ENCODE measurements at regions not wholly inside any gene's neighbourhood (a gene's known extent, or its start where the extent isn't known, plus 50 kb on each side); places are given as distances from the start of the nearest gene placed in this dataset.

GRCh38 chr7:13743226-13743625 is 246.2 kb downstream of the ETV1 start:
- no peaks in the 10 kb centered on the region for H3K9me3 ChIP-seq
- H3K4me3 ChIP-seq, result no peak overlapping the region
- no peaks in the 10 kb centered on the region for H3K36me3 ChIP-seq
- 43% methylated on average over 3 of the region's 3 CpGs for WGBS
- peaks cover 3% of the 10 kb centered on the region for H3K4me1 ChIP-seq
- no peaks in the 10 kb centered on the region for H3K27me3 ChIP-seq
- TF ChIP-seq POLR2A (IDR thresholded peaks at IDR 0.05) (no peak), CTCF (IDR thresholded peaks at IDR 0.05) (no peak), POLR2AphosphoS5 (IDR thresholded peaks at IDR 0.05) (no peak), EP300 (IDR thresholded peaks at IDR 0.05) (no peak)
- no peak overlapping the region for H3K27ac ChIP-seq
- DNase-seq (ENCODE audit: low spot score in 2 of 2), result no peak

GRCh38 chr7:13745530-13745929 is 243.9 kb downstream of the ETV1 start:
- no peaks in the 10 kb centered on the region for H3K27me3 ChIP-seq
- no peaks in the 10 kb centered on the region for H3K36me3 ChIP-seq
- H3K27ac ChIP-seq, result no peak overlapping the region
- TF ChIP-seq CTCF (IDR thresholded peaks at IDR 0.05), result no peak
- TF ChIP-seq EP300 (IDR thresholded peaks at IDR 0.05), result no peak
- TF ChIP-seq POLR2AphosphoS5 (IDR thresholded peaks at IDR 0.05), result no peak
- TF ChIP-seq POLR2A (IDR thresholded peaks at IDR 0.05), result no peak
- 98% methylated on average over 1 of the region's 1 CpG for WGBS
- no peak overlapping the region for H3K4me3 ChIP-seq
- peaks cover 3% of the 10 kb centered on the region for H3K4me1 ChIP-seq
- no peak for DNase-seq (ENCODE audit: low spot score in 2 of 2)
- H3K9me3 ChIP-seq, result no peaks in the 10 kb centered on the region

GRCh38 chr7:13748998-13749397 is 240.5 kb downstream of the ETV1 start:
- TF ChIP-seq POLR2A (IDR thresholded peaks at IDR 0.05) (no peak), CTCF (IDR thresholded peaks at IDR 0.05) (no peak), POLR2AphosphoS5 (IDR thresholded peaks at IDR 0.05) (no peak), EP300 (IDR thresholded peaks at IDR 0.05) (no peak)
- 41% methylated on average over 6 of the region's 6 CpGs for WGBS
- H3K4me3 ChIP-seq, result no peak overlapping the region
- H3K36me3 ChIP-seq, result no peaks in the 10 kb centered on the region
- no peaks in the 10 kb centered on the region for H3K9me3 ChIP-seq
- H3K27ac ChIP-seq, result no peak overlapping the region
- no peak for DNase-seq (ENCODE audit: low spot score in 2 of 2)
- H3K4me1 ChIP-seq, result no peaks in the 10 kb centered on the region
- H3K27me3 ChIP-seq, result no peaks in the 10 kb centered on the region

GRCh38 chr7:13749636-13750035 is 239.8 kb downstream of the ETV1 start:
- TF ChIP-seq POLR2A (IDR thresholded peaks at IDR 0.05) (no peak), CTCF (IDR thresholded peaks at IDR 0.05) (no peak), POLR2AphosphoS5 (IDR thresholded peaks at IDR 0.05) (no peak), EP300 (IDR thresholded peaks at IDR 0.05) (no peak)
- Histone ChIP-seq H3K9me3 (no peaks in the 10 kb centered on the region), H3K4me1 (no peaks in the 10 kb centered on the region), H3K27ac (no peak overlapping the region), H3K36me3 (no peaks in the 10 kb centered on the region), H3K27me3 (no peaks in the 10 kb centered on the region), H3K4me3 (no peak overlapping the region)
- DNase-seq (ENCODE audit: low spot score in 2 of 2), result no peak
- 85% methylated on average over 3 of the region's 3 CpGs for WGBS

GRCh38 chr7:13751766-13752165 is 237.7 kb downstream of the ETV1 start:
- H3K4me1 ChIP-seq, result no peaks in the 10 kb centered on the region
- TF ChIP-seq POLR2A (IDR thresholded peaks at IDR 0.05) (no peak), EP300 (IDR thresholded peaks at IDR 0.05) (no peak), POLR2AphosphoS5 (IDR thresholded peaks at IDR 0.05) (no peak), CTCF (IDR thresholded peaks at IDR 0.05) (no peak)
- no peak for DNase-seq (ENCODE audit: low spot score in 2 of 2)
- WGBS, result 56% methylated on average over 1 of the region's 1 CpG
- H3K4me3 ChIP-seq, result no peak overlapping the region
- H3K36me3 ChIP-seq, result no peaks in the 10 kb centered on the region
- no peaks in the 10 kb centered on the region for H3K9me3 ChIP-seq
- H3K27ac ChIP-seq, result no peak overlapping the region
- no peaks in the 10 kb centered on the region for H3K27me3 ChIP-seq

All from suprapubic skin (tissue), 4 donors.